ENCODE measurements at regions not wholly inside any gene's neighbourhood (a gene's known extent, or its start where the extent isn't known, plus 50 kb on each side); places are given as distances from the start of the nearest gene placed in this dataset.

DNA sequence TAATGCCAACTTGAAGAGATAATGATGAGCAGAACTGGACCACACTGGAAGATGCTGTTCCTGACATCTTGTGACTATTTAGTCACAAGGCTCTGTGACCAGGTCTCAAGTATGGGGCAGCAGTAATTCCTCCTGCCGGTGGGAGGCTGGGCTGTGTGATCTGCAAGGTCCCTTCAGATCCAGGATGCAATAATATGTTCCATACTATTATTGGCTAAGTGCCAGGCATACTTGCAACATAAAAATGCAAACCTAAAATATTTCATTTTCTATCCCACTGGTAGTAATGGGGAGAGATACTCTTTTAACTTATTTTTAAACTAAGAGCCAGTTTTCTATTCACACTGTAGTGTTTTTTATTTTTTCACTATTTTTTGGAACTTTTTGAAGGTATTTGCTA, 171.5 kb downstream of the CYP26A1 start:
- 13 to 36% methylated on average over 1 of the region's 1 CpG for WGBS, 2 donors
- no peaks in the 10 kb centered on the region for H3K36me3 ChIP-seq
- no peaks in the 10 kb centered on the region for H3K27me3 ChIP-seq
- no peaks in the 10 kb centered on the region for H3K9me3 ChIP-seq
- TF ChIP-seq, protein P1, sequence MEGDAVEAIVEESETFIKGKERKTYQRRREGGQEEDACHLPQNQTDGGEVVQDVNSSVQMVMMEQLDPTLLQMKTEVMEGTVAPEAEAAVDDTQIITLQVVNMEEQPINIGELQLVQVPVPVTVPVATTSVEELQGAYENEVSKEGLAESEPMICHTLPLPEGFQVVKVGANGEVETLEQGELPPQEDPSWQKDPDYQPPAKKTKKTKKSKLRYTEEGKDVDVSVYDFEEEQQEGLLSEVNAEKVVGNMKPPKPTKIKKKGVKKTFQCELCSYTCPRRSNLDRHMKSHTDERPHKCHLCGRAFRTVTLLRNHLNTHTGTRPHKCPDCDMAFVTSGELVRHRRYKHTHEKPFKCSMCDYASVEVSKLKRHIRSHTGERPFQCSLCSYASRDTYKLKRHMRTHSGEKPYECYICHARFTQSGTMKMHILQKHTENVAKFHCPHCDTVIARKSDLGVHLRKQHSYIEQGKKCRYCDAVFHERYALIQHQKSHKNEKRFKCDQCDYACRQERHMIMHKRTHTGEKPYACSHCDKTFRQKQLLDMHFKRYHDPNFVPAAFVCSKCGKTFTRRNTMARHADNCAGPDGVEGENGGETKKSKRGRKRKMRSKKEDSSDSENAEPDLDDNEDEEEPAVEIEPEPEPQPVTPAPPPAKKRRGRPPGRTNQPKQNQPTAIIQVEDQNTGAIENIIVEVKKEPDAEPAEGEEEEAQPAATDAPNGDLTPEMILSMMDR (IDR thresholded peaks at IDR 0.05) = no peak
- TF ChIP-seq EP300 (IDR thresholded peaks at IDR 0.05) (no peak), POLR2A (IDR thresholded peaks at IDR 0.05) (no peak)
- no peak overlapping the region for H3K4me3 ChIP-seq
- no peak overlapping the region for H3K27ac ChIP-seq
- DNase-seq (ENCODE audit: low spot score in 2 of 2) = no peak
- peaks cover 0 to 7% (median 3%) of the 10 kb centered on the region in 4 donors for H3K4me1 ChIP-seq

DNA sequence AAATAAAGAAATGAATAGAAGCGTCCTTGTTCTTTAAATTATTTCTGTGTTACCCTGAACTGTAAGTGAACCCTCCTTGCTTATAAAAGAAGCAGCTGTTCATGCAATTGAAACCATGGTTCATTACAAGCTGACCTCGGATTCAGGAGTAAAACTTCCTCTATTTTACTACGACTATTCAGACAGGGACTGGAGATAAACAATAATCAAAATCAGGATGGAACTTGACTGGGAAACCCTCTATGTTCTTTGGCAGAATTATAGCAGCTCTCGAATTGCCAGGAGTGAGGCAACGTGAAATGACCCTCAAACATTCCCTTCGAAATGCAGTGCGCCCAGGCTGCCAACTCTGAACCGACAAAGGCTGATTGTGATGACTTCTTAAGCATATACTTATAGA, 172.1 kb downstream of the CYP26A1 start:
- no peak for TF ChIP-seq POLR2A (IDR thresholded peaks at IDR 0.05)
- TF ChIP-seq EP300 (IDR thresholded peaks at IDR 0.05) = no peak
- TF ChIP-seq, protein P1 (IDR thresholded peaks at IDR 0.05) = no peak
- H3K4me1 ChIP-seq = peaks cover 0 to 7% (median 3%) of the 10 kb centered on the region in 4 donors
- WGBS, 2 donors = 14 to 19% methylated on average over 8 of the region's 8 CpGs
- no peak overlapping the region for H3K4me3 ChIP-seq
- H3K9me3 ChIP-seq = no peaks in the 10 kb centered on the region
- H3K27me3 ChIP-seq = no peaks in the 10 kb centered on the region
- H3K27ac ChIP-seq = no peak overlapping the region
- H3K36me3 ChIP-seq = no peaks in the 10 kb centered on the region
- DNase-seq (ENCODE audit: low spot score in 2 of 2) = no peak

DNA sequence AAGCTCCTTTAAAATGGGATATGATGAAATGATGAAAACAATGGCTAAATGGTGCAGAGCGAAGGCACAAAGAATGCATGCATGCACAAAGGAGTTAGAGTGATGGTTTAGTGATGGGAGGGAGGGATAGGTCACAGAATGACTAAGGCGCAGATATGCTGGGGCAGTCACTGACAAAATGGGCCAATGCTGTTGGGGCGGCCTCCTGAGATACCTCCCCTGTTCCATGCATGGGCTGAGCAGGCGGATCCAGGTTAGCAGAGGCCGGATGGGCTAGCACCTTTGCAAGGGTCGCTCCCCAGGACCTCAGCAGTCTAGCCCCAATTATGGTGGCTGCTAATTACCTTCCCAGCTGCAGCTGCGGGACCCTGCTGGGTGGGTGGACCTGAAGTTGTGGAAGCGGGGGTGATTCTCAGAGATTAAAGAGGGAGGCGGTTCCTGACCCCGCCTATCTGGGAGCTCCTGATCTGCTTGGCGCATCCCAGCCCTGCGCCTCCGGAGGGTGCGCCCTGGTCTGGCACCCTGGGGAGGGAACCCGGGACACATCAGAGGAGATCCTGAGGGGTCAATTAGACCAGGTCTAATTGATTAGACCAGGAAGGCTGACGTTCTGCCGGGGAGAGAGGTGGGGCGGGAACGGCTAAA, 175.0 kb downstream of the CYP26A1 start:
- no peak overlapping the region for H3K27ac ChIP-seq
- H3K4me3 ChIP-seq = no peak overlapping the region
- 64 to 68% methylated on average over 15 to 19 of the region's 19 CpGs for WGBS, 2 donors
- H3K9me3 ChIP-seq = no peaks in the 10 kb centered on the region
- DNase-seq (ENCODE audit: low spot score in 2 of 2) = no peak
- H3K27me3 ChIP-seq = no peaks in the 10 kb centered on the region
- H3K4me1 ChIP-seq = peaks cover 0 to 7% (median 3%) of the 10 kb centered on the region in 4 donors
- TF ChIP-seq EP300 (IDR thresholded peaks at IDR 0.05) (no peak), POLR2A (IDR thresholded peaks at IDR 0.05) (no peak)
- TF ChIP-seq, protein P1 (IDR thresholded peaks at IDR 0.05) = no peak
- no peaks in the 10 kb centered on the region for H3K36me3 ChIP-seq

DNA sequence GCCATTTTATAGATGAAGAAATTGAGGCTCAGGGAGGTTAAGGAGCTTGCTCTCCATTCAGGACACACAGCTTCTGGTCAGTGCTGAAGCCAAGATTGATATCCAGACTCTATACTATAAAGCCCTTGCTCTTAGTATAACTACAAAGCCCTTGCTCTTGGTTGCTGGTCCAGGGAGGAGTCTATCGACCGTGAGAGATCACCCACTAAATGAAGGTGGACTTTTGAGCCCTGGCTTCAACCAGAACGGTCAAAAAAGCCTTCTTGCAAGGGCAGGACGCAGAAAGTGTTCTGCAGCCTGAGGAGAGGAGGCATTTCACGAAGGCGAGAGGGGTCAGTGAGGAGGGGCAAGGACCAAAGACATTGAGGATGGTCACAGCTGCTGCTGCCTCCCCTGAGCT, 176.3 kb downstream of the CYP26A1 start:
- H3K4me1 ChIP-seq = peaks cover 0 to 7% (median 3%) of the 10 kb centered on the region in 4 donors
- DNase-seq (ENCODE audit: low spot score in 2 of 2) = no peak
- no peaks in the 10 kb centered on the region for H3K27me3 ChIP-seq
- H3K27ac ChIP-seq = no peak overlapping the region
- H3K36me3 ChIP-seq = no peaks in the 10 kb centered on the region
- H3K4me3 ChIP-seq = no peak overlapping the region
- TF ChIP-seq, protein P1 (IDR thresholded peaks at IDR 0.05) = no peak
- no peak for TF ChIP-seq EP300 (IDR thresholded peaks at IDR 0.05)
- no peak for TF ChIP-seq POLR2A (IDR thresholded peaks at IDR 0.05)
- no peaks in the 10 kb centered on the region for H3K9me3 ChIP-seq
- WGBS, 2 donors = 74 to 87% methylated on average over 6 of the region's 6 CpGs

DNA sequence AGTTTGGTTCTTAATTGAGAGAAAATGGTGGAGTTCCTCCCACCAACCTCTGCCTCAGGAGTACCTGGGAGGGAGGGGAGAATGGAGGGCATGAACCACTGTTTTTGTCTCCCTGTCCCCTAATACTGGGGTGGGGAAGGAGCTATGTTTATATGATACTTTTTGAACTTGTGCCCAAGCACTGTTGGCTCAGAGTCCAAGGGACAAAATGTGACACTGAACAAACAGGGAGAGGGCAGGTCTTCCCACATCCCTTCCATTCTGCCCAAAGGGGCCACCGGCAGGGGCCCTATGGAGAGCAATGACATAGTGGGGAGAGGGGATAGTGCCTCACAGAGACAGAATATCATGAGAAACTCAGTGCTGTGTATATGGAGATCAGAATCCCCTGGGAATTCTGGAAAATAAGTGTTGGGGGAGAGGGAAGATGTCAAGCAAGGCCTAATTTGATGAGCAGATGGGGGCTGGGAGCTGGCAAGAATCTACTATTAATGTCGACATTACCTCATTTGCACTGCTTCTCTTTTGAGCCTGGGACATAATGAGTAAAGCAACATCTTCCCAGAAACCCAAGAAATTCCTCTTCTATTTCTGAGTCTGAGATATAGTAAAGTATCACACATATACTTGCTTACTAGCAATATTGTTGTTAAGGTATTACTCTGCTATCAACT, 180.6 kb downstream of the CYP26A1 start:
- Histone ChIP-seq H3K4me1 (no peaks in the 10 kb centered on the region), H3K4me3 (no peak overlapping the region), H3K27ac (no peak overlapping the region), H3K27me3 (no peaks in the 10 kb centered on the region), H3K9me3 (no peaks in the 10 kb centered on the region), H3K36me3 (no peaks in the 10 kb centered on the region)
- TF ChIP-seq, protein P1 (IDR thresholded peaks at IDR 0.05) = no peak
- no peak for TF ChIP-seq EP300 (IDR thresholded peaks at IDR 0.05)
- no peak for TF ChIP-seq POLR2A (IDR thresholded peaks at IDR 0.05)
- 72 to 86% methylated on average over 2 of the region's 2 CpGs for WGBS, 2 donors
- no peak for DNase-seq (ENCODE audit: low spot score in 2 of 2)

Measured in tibial nerve (tissue), 4 donors.